NCI-H2107 (cell line): ENCODE measurements at regions not wholly inside any gene's neighbourhood (a gene's known extent, or its start where the extent isn't known, plus 50 kb on each side); places are given as distances from the start of the nearest gene placed in this dataset.
"Not testable (repeated sequence)": the region's sequence is repeated elsewhere in the genome, so short reads cannot be mapped to it uniquely, and the experiment has no call there.

Experiments
- DNase-seq: peaks from one replicate; lab custom pipeline; 2025; lab: John Stamatoyannopoulos, UW

GRCh38 chr13:22757530-22758120 is 423.2 kb upstream of the SGCG start:
- no peak for DNase-seq

GRCh38 chr13:22758245-22758644 is 422.5 kb upstream of the SGCG start:
- no peak for DNase-seq

- DNase-seq, result no peak
Observed at GRCh38 chr13:22761709-22762108, 419.1 kb upstream of the SGCG start.

GRCh38 chr13:22765547-22765946 is 415.2 kb upstream of the SGCG start:
- no peak for DNase-seq

GRCh38 chr13:22770891-22771290 is 409.9 kb upstream of the SGCG start:
- no peak for DNase-seq

GRCh38 chr13:22773465-22773864 is 407.3 kb upstream of the SGCG start:
- no peak for DNase-seq

GRCh38 chr13:22776394-22777186 is 404.2 kb upstream of the SGCG start:
- DNase-seq, result no peak

GRCh38 chr13:22777207-22777606 is 403.6 kb upstream of the SGCG start:
- no peak for DNase-seq

GRCh38 chr13:22789027-22789593 is 391.7 kb upstream of the SGCG start:
- DNase-seq, result no peak

GRCh38 chr13:22789916-22790315 is 390.9 kb upstream of the SGCG start:
- no peak for DNase-seq

- no peak for DNase-seq
Observed at GRCh38 chr13:22793598-22794134, 387.1 kb upstream of the SGCG start.

- no peak for DNase-seq
Observed at GRCh38 chr13:22800526-22801401, 380.0 kb upstream of the SGCG start.

- DNase-seq, result no peak
Observed at GRCh38 chr13:22801402-22802003, 379.3 kb upstream of the SGCG start.

GRCh38 chr13:22812793-22813192 is 368.0 kb upstream of the SGCG start:
- DNase-seq, result no peak

- not testable (repeated sequence) for DNase-seq
Observed at GRCh38 chr13:22813531-22814377, 367.0 kb upstream of the SGCG start.

GRCh38 chr13:22814433-22814832 is 366.3 kb upstream of the SGCG start:
- not testable (repeated sequence) for DNase-seq

GRCh38 chr13:22821589-22821988 is 359.2 kb upstream of the SGCG start:
- no peak for DNase-seq

- DNase-seq, result no peak
Observed at GRCh38 chr13:22825186-22825585, 355.6 kb upstream of the SGCG start.

- DNase-seq, result no peak
Observed at GRCh38 chr13:22828081-22828480, 352.7 kb upstream of the SGCG start.

- DNase-seq, result no peak
Observed at GRCh38 chr13:22836475-22836874, 344.3 kb upstream of the SGCG start.
